HG03159 (cell line): ENCODE measurements at regions not wholly inside any gene's neighbourhood (a gene's known extent, or its start where the extent isn't known, plus 50 kb on each side); places are given as distances from the start of the nearest gene placed in this dataset.

Experiments
- ATAC-seq: cut with Tn5 transposase; IDR thresholded peaks from one replicate; pipeline ENCODE4 v1.9.1; 2021; ENCODE audit warnings: mild to moderate bottlenecking, moderate library complexity; ENCODE audit not compliant: unreplicated experiment

DNA sequence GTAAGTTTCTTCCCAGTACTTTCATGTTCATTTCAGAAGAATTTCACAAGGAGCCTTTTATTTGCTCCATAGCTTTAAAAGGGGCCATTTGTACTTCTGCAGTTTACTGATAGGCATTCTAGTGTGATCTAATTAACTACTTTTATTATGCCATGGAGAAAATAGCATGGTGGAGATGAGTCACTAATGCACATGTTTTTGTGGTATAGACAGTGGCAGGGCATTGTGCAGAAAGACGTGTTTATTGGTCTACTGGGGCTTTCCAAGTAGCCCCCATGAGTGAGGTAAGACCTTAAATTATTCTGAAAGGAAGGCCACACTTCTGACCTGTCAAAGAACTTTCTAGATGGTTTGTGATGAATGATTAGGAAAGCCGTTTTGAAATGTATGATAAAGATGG is 810.0 kb upstream of the NR2F2 start:
- no peak for ATAC-seq

DNA sequence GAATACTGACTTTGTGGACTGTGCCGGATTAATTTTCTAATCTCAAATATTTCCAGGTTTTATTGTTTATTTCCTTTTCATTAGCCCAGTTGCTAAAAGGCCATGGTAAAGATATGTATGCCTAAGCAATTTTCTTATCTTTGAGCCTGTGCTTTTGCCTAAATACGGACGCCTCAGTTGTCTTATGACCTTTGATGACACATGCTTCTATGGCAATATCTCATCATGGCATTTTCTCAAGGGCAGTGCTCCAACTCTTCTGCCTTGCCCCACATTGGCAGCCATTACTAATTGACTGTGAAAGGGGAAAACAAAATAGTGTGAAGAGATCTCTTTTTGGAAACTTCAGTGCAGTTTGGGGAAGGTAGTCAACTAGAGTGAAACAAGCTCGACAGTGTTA is 809.6 kb upstream of the NR2F2 start:
- no peak for ATAC-seq

DNA sequence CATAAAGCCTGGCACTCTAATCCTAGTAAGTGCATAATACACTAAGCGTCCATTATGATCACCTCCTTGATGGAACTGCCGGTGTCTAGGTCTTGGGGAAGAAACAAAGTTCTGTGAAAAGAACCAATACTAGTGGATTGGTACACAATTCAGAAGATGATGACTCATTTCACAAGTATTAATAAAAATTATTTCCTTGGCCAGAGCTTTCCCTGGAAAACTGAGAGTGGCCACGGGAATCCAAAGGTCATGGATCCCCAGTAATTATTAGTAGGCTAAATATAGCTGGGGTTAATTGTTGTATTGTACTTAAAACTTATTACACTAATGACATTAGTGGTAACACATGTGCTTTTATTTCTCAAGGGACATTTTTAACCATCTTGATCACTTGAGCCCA is 808.0 kb upstream of the NR2F2 start:
- no peak for ATAC-seq

DNA sequence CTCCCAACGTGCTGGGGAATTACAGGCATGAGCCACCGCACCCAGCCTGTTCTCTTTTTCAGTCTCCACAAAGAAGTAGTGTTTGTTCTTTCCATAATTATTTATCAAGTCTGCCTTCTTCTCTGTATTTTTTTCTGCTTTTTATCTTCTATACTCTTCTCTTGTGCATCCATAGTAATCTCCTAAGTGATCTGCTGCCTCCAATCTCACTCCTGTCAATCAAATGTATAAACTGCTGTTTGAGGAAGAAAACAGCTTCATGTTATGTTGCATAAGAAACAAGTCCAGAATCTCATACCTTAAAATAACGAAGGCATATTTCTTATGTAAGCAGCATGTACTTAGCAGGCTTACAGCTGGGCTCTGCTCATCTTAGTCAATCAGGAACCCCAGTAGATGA is 801.6 kb upstream of the NR2F2 start:
- ATAC-seq, result no peak

DNA sequence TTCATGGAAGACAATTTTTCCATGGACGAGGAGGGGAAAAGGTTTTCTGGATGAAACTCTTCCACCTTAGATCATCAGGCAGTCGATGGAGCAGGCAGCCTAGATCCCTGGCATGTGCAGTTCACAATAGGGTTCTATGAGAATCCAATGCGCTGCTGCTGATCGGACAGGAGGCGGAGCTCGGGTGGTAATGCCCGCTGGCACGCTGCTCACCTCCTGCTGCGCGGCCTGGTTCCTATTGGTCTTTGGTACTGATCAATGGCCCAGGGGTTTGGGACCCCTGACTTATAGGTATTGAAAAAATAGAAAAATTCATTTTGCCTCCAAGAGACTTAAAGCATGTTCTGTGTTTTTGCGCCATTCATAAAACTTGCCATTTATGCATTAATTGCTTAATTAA is 793.9 kb upstream of the NR2F2 start:
- ATAC-seq, result no peak

DNA sequence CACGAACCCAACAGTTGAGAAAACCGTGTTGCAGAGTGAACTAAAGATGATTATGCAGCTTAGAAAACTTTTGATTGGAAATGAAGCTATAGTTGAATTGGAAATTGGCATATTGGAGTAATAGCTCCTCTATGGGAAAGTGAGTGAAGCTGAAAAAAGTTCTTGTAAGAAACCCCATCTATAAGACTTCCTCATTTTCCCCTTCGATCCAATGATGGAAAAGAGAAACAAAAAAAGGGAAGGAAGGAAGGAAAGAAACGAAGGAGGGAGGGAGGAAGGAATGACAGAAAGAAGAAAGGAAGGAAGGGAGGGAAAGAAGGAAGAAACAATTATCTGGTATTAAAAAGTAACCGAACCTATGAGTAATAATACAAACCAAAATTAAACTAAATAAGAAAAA is 791.8 kb upstream of the NR2F2 start:
- no peak for ATAC-seq

DNA sequence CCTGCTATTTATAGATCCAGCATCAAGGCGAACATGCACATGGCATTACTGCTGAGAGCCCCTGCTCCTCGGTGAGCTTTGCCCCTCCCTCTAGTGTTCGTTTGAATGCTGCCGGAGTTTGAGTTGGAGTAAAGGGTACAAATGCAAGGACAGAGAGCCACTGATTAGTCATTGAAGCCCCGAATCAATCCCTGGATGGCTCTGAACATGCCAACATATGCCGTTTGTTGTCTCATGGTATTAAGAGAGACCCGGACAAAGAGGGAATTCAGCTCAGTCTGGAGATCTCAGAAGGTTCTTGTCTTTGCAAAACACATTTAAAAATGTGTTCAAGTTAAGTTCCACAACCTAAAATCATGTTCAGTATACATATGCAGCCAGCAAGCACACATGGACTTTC is 789.2 kb upstream of the NR2F2 start:
- no peak for ATAC-seq

DNA sequence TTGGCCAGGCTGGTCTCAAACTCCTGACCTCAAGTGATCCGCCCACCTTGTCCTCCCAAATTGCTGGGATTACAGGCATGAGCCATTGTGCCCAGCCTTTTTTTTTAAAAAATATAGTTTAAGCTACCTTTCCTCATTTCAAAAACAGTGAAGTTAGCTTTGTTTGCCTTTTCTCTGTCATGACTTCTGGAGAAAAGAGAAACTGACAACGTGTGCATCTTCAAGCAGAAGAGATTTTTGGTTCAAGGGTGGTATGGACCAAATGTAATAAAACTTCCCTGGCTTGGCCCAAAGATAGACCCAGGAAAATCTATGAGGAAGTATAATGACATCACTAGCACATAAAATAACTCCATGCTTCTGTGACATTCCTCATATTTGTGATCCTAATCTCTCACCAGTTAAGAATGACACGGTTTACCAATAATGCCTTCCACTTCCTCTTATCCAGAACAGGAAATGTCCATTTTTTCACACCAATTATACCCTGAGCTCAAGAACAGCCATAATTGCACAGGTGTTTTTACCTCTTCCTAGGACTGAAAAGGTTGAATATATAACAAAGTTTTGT is 781.2 kb upstream of the NR2F2 start:
- no peak for ATAC-seq

DNA sequence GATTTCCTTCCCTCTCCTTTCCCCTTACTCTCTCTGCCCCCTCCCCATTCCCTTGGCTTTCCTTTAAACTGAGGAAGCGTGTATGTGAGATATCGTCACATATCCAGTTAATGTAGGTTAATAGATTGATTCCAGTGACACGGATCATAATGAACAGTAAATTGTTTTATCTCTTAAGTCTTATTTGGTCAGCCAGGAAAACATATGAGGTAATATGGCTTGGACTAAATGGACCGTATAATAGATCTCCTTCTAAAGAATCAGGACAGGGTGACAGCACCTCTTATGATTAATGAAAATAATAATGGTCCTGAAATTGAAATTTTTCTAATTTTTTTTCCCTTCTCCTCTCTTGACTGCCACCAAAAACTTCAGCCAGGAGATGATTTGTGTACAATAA is 779.8 kb upstream of the NR2F2 start:
- no peak for ATAC-seq

DNA sequence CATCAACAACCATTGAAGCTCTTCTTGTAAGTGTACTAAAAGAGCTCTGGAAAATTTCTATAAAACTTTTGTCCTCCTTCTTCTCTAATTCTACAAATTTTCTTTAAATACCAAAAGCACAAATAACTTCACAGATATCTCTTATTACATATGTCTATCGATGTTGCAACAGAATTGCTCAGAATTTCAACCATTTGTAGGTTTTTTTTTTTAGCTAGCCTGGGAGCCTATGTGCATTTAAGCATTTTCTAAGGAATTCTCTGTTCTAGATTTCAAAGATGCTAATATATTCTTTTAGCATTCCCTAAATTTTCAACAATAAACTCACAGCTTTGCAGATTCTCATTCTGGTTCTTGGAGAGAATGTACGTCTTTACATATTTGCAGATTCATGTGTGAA is 774.3 kb upstream of the NR2F2 start:
- ATAC-seq, result no peak

DNA sequence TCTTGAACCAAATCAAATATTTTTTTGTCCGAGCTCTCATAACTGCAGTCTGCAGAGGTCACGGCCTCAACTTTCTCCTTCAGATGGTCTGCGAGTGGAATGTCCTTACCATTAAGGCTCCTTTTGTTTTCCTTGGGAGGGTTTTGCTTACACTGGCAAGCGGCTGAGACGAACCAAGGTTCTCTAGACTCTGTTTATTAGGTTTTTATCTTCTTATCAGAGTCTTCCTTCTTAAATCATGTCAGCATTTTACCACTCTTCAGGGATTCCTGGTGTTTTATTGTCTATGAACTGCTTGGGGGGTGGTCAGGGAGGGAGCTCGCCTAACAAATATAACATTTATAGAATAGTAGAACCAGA is 773.7 kb upstream of the NR2F2 start:
- no peak for ATAC-seq

DNA sequence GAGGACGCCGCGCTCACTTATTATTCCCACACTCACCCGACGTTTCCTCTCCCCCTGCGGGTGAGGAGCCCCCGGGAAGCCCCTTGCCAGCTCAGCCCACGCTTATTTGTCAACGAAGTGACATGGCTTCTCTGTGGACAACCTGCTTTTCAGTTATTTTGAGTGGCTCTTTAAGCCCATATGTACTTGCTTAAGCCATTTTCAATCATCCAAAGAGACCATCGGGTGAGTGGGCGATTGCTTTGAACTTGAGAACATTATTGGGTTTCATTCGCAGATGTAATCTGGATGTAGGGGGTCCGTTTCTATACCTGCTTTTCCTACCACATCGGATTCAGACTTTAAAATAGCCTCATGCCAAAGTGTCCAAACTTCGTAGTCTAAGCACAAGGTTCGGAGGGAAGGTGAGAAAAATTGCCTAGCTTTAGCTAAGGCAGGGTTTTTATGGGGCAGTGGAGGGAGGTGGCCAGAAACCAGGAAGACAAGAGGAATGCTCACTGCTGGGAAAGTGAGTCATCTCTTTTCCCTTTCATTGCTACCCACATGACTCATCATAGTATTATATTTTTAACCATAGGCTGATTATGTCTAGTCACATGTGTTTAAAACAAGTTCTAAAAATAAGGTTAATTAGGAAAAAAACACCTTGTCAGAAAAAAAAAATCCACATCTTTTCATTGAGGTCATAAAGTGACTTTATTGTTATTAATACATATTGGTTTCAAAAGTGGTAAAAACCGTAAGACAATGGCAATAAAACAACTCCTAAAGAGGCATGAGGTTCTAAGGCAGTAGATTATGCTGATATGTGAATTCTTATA is 773.1 kb upstream of the NR2F2 start:
- ATAC-seq, result no peak

DNA sequence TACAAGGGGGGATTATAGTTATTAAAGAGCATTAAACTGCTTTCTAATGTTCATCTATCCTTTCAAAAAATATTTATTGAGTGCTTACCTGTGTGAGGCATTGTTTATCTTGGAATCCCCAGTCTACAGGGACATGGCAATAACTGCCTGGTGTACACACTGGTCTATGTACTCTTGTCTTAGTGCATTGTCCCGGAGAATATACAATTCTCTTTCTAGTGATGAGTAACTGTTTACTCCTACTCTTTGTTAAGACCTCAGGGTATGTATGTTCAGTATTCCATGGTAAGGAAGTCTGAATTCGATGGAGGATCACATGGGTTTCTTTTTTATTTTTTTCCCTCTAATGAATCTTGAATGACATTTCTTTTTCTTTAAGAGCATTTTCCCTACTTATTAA is 772.4 kb upstream of the NR2F2 start:
- no peak for ATAC-seq

DNA sequence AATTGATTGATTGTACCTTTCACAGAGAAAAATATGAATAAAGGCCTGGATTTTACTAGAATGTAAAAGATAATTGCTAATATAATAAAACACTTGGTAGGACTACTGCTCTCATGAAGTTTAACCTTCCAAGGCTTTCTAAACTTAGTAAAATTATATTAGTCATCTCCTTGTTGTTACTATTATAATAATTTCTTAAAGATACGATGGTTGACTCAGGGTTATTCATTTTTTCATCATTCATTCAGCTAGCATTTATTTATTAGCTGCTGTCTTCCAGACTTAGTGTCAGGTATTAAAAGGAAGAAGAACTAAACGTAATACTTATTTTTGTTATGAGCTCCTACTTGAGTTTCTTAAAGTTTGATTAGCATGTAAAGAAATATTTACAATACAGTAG is 771.6 kb upstream of the NR2F2 start:
- ATAC-seq, result no peak

DNA sequence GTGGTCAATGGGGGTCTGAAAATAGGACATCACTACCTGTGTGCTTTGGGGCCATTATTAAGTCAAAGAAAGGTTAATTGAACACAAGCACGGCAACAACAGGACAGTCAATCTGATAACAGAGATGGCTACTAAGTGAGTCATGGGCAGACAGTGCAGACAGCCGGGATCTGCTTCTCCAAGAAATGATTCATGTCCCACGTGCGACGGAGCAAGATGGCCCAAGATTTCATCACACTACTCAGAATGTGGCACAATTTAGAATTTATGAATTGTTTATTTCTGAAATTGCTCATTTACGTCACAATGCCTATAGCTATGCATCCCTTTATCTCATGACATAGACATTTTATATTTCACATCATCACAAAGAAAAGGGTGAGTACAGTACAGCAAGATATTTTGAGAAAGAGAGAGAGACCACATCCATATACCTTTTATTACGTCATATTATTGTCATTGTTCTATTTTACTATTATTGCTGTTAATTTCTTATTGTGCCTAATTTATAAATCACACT is 770.6 kb upstream of the NR2F2 start:
- no peak for ATAC-seq

DNA sequence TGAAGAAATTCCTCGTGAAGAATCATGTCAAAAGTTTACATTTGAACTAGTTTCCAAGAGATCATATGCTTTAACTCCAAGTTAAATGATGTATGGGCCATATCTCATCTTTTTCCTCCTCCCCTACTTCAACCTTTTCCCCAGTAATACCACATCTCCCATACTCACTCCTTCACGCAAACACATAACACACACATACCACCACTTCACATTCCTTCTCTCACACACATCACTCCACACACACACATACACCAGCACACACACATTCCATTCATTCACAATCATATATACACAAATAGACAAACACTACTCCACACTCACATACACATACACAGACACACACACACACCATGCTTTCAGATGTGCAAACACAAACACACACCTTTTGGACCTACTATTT is 769.0 kb upstream of the NR2F2 start:
- no peak for ATAC-seq

DNA sequence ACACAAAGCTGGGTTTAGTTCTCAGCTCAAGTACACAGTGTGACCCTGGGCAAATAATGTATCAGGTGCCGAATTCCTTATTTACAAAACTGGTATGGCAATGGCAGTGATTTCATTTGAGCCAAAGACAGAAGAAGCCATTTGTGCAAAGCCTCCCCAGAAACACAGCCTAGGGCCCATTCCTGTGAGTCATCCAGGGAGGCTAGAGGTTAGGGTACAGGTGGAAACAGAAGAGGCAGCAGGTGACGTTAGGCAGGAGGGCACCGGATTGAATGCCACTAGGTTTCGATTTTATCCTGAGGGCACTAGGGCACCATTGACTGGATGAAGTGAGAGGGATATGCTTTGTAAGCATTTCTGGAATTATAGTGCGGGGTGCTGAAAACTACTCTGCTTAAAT is 766.9 kb upstream of the NR2F2 start:
- ATAC-seq, result no peak

DNA sequence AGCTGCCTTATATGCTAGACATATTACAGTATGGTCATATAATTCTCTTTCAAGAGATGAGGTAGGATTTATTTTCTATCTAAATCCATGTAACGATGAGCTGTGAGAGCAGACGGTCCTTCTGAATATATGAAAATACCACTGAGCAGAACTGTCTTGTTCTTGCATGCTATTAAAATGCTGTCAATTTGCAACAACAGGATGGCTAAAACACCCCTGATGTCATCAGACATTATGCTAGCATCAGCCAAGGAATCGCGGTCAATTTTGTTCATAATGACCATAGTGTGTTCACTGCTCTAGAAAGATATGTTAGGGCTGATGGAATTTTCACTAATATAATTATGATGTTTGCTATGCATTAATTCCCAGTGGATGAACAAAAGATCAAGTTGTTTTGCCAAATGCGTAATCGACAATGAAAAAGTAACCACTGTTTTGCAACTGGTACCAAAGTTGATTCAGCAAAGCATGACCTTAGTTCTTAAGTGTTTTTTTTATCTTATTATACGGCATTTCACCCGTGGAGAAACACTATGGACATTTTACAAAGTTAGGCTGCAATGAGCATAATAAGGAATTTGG is 765.4 kb upstream of the NR2F2 start:
- ATAC-seq, result no peak

DNA sequence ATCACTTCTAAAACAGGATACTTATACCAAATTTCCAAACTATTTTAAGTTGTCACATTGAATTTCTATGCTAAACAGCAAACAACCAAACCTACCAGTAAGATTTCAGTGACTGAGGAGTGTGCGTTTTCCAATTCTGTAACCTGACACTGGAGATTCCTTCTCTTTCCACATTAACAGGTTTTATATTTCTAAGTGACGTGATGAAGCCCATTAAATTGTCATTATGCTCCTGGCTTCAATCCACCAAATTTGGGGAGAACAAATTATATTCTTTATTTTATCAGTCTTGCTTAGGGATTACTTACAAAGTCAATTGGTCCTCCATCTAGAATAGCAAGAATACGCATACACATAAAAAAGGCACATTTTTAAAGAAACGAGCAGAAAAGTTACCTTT is 764.8 kb upstream of the NR2F2 start:
- no peak for ATAC-seq

DNA sequence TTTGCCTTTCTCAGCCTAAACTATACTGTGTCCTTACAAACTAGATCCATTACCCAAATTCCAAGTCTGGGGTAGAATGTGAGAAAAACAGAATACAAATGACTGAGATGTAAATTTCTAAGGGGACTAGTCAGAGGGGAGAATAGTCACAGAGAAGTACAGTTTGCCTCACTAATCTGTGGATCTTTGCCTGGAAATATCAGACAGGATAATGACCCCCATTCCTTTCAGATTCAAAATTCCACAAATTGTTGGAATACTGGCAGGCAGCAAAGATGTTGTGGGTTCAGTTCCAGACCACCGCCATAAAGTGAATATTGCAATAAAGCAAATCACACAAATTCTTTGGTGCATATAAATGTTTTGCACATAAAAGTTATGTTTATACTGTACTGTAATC is 762.8 kb upstream of the NR2F2 start:
- ATAC-seq, result no peak

DNA sequence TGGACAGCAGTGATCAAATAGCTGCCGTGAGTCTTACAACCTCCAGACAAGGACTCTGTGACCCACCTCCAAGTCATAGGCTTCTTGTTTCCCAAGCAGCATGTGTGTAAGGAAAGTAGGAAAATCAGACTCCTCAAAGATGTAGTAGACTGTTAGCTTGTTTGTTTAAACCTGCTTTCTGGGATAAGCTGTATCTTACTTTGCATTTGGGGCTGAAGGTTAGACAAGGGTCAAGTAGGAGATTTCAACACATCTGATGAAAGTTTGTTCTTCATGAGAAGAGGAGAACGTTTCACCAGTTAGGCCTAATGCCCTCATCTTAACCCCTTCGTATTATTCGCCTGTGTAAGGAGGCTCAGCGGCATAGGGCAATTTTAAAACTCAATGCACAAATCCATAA is 756.4 kb upstream of the NR2F2 start:
- ATAC-seq, result no peak

DNA sequence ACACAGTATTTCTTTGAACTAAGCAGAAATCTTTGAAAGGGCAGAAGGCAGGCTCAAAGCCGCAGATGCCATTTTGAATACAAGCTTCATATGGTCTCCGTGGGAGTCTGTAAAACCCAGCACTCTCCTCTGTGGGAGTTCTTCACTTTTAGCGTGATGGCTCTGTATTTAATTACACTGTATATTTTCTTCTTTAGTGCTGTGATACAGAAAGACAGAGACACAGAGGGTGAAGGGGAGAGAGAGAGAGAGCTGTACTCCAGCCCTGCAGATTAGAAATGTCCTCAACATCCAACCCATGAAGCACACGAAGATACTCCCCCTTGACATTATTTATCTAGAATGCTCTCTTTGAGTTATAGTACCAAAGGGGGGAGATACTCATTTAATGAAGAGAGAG is 752.6 kb upstream of the NR2F2 start:
- ATAC-seq, result no peak
